H1 (cell line): ENCODE measurements at regions not wholly inside any gene's neighbourhood (a gene's known extent, or its start where the extent isn't known, plus 50 kb on each side); places are given as distances from the start of the nearest gene placed in this dataset.

Experiments used
- CTCF ChIA-PET: fragments of 300-600 bp; sonication (Branson Sonifier 250); formaldehyde crosslinking; loops from one replicate; lab custom pipeline; 2021; ENCODE audit not compliant: partially characterized antibody; lab: Charles Lee
- POLR2A ChIA-PET: fragments of 300-600 bp; sonication (Branson Sonifier 250); formaldehyde crosslinking; loops from one replicate; lab custom pipeline; 2021; ENCODE audit warnings: inconsistent platforms; ENCODE audit not compliant: partially characterized antibody; lab: Charles Lee
- DNase-seq, 2 experiments: peaks; one replicate each; pipeline versions ENCODE4 v3.0.0 to v3.0.0-alpha.2; 2010 to 2022; ENCODE audit warnings: low spot score in 2 of 2, low read depth in 1 of 2, mixed read lengths in 1 of 2
- FAIRE-seq: peaks from 2 replicates; lab custom pipeline; 2011; peaks lifted over from hg19 to GRCh38; lab: Jason Lieb, UNC
- H2AFZ ChIP-seq: 2 replicates; pipeline ENCODE4 v1.8.1; 2012; ENCODE audit warnings: low read length, inconsistent platforms
- H2AK5ac ChIP-seq: 2 replicates; pipeline ENCODE4 v1.6.1; 2013; ENCODE audit warnings: low read depth, low read length
- H2BK120ac ChIP-seq: replicated peaks from 2 replicates; pipeline ENCODE3; 2013; ENCODE audit warnings: low read depth, low read length, inconsistent platforms
- H2BK12ac ChIP-seq: 2 replicates; pipeline ENCODE4 v1.6.1; 2013; ENCODE audit warnings: low read depth, low read length
- H2BK15ac ChIP-seq: 2 replicates; pipeline ENCODE4 v1.6.1; 2013; ENCODE audit warnings: low read length
- H2BK20ac ChIP-seq: 2 replicates; pipeline ENCODE4 v1.6.1; 2013; ENCODE audit warnings: low read length
- H2BK5ac ChIP-seq: 2 replicates; pipeline ENCODE4 v1.6.1; 2013; ENCODE audit warnings: low read depth, low read length
- H3K14ac ChIP-seq: 2 replicates; pipeline ENCODE4 v1.6.1; 2013; ENCODE audit warnings: inconsistent platforms; ENCODE audit not compliant: insufficient read length
- H3K18ac ChIP-seq: 2 replicates; pipeline ENCODE4 v1.6.1; 2013; ENCODE audit warnings: low read length; ENCODE audit errors: extremely low read depth
- H3K23ac ChIP-seq: 2 replicates; pipeline ENCODE4 v1.6.1; 2013; ENCODE audit warnings: inconsistent platforms; ENCODE audit not compliant: insufficient read length
- H3K23me2 ChIP-seq: 2 replicates; pipeline ENCODE4 v1.6.1; 2013; ENCODE audit warnings: low read depth, low read length
- H3K27ac ChIP-seq: 2 replicates; pipeline ENCODE4 v1.6.1; 2011; ENCODE audit warnings: low read depth, low read length, inconsistent platforms
- H3K27me3 ChIP-seq, 4 experiments: replicated peaks in 1 of 4; 1 replicate in 1 of 4; 2 replicates in 3 of 4; pipeline versions ENCODE4 v1.6.1 to v1.8.1; 2011 to 2013; ENCODE audit warnings: low read length in 3 of 4, mild to moderate bottlenecking in 3 of 4, inconsistent platforms in 2 of 4, mixed read lengths in 2 of 4, moderate library complexity in 1 of 4; ENCODE audit not compliant: control insufficient read depth in 3 of 4, insufficient read depth in 3 of 4; ENCODE audit errors: extremely low read depth in 1 of 4
- H3K36me3 ChIP-seq, 4 experiments: 2 replicates each; pipeline versions ENCODE4 v1.6.1 to v1.8.1; 2011 to 2013; ENCODE audit warnings: mild to moderate bottlenecking in 4 of 4, low read length in 3 of 4, moderate library complexity in 2 of 4, control low read depth in 1 of 4, inconsistent platforms in 1 of 4; ENCODE audit not compliant: insufficient read depth in 4 of 4, control insufficient read depth in 2 of 4
- H3K4ac ChIP-seq: replicated peaks from 2 replicates; pipeline ENCODE3; 2013; ENCODE audit warnings: low read length, low read depth, mixed read lengths, inconsistent platforms; ENCODE audit not compliant: insufficient read length
- H3K4me1 ChIP-seq, 4 experiments: replicated peaks in 1 of 4; 1 replicate in 1 of 4; 2 replicates in 3 of 4; pipeline versions ENCODE4 v1.6.1 to v1.8.1; 2011 to 2013; ENCODE audit warnings: low read length in 3 of 4, inconsistent platforms in 2 of 4, mixed read lengths in 1 of 4; ENCODE audit not compliant: insufficient read depth in 4 of 4, control insufficient read depth in 3 of 4
- H3K4me2 ChIP-seq, 2 experiments: 2 replicates each; pipeline versions ENCODE4 v1.6.1 to v1.8.1; 2011 to 2013; ENCODE audit warnings: low read depth in 2 of 2, low read length in 2 of 2, control low read depth in 1 of 2, inconsistent platforms in 1 of 2, mild to moderate bottlenecking in 1 of 2; ENCODE audit not compliant: insufficient read depth in 1 of 2
- H3K4me3 ChIP-seq, 4 experiments: fragments of 200-600, 300-600 bp in 1 of 4; sonication (generic), shearing (Covaris generic), sonication (Bioruptor Twin) in 1 of 4; 2 replicates each; pipeline versions ENCODE4 v1.5.1 to v1.8.1; 2011 to 2016; ENCODE audit warnings: low read length in 4 of 4, low read depth in 3 of 4, control low read depth in 2 of 4, inconsistent platforms in 2 of 4, mild to moderate bottlenecking in 2 of 4, mixed read lengths in 1 of 4, moderate library complexity in 1 of 4; ENCODE audit not compliant: insufficient read depth in 2 of 4; ENCODE audit errors: extremely low read depth in 1 of 4
- H3K56ac ChIP-seq: replicated peaks from 2 replicates; pipeline ENCODE3; 2013; ENCODE audit warnings: low read depth, mild to moderate bottlenecking, mixed read lengths, low read length, inconsistent platforms; ENCODE audit not compliant: insufficient read length
- H3K79me1 ChIP-seq: 2 replicates; pipeline ENCODE4 v1.6.1; 2013; ENCODE audit warnings: low read depth, low read length, control low read depth
- H3K79me2 ChIP-seq, 2 experiments: 2 replicates each; pipeline versions ENCODE4 v1.6.1 to v1.8.1; 2012 to 2013; ENCODE audit warnings: low read length in 2 of 2, mild to moderate bottlenecking in 2 of 2, inconsistent platforms in 1 of 2; ENCODE audit not compliant: insufficient read depth in 2 of 2, control insufficient read depth in 1 of 2
- H3K9ac ChIP-seq, 4 experiments: replicated peaks in 1 of 4; 1 replicate in 1 of 4; 2 replicates in 3 of 4; pipeline versions ENCODE4 v1.6.1 to v1.8.1; 2011 to 2013; ENCODE audit warnings: low read depth in 3 of 4, low read length in 3 of 4, control low read depth in 2 of 4, mild to moderate bottlenecking in 2 of 4, moderate library complexity in 2 of 4, inconsistent platforms in 1 of 4; ENCODE audit errors: extremely low read depth in 1 of 4
- H3K9me3 ChIP-seq, 2 experiments: 2 replicates each; pipeline versions ENCODE4 v1.6.1 to v1.8.1; 2012 to 2013; ENCODE audit warnings: mild to moderate bottlenecking in 2 of 2, moderate library complexity in 2 of 2, control low read depth in 1 of 2, inconsistent platforms in 1 of 2, low read depth in 1 of 2, low read length in 1 of 2, mixed read lengths in 1 of 2; ENCODE audit not compliant: insufficient read depth in 2 of 2
- H4K20me1 ChIP-seq, 2 experiments: replicated peaks in 1 of 2; 2 replicates each; pipeline versions ENCODE3 to v1.8.1; 2011 to 2013; ENCODE audit warnings: inconsistent platforms in 2 of 2, low read length in 2 of 2, mild to moderate bottlenecking in 1 of 2; ENCODE audit not compliant: insufficient read depth in 2 of 2, control insufficient read depth in 1 of 2
- H4K5ac ChIP-seq: 2 replicates; pipeline ENCODE4 v1.6.1; 2013; ENCODE audit warnings: low read length, low read depth, mixed read lengths, inconsistent platforms; ENCODE audit not compliant: insufficient read length
- H4K8ac ChIP-seq: 2 replicates; pipeline ENCODE4 v1.8.0; 2013; ENCODE audit warnings: mild to moderate bottlenecking, moderate library complexity, low read length, inconsistent platforms; ENCODE audit not compliant: insufficient read depth; ENCODE audit errors: extremely low read depth
- H4K91ac ChIP-seq: replicated peaks from 2 replicates; pipeline ENCODE3; 2013; ENCODE audit warnings: low read length, mixed read lengths, inconsistent platforms; ENCODE audit not compliant: insufficient read length
- BACH1 ChIP-seq: IDR thresholded peaks from 2 replicates; pipeline ENCODE4 v1.6.1; 2012; ENCODE audit warnings: low read length, improper control_type of control experiment
- CBX5 ChIP-seq: fragments of 300-800, 300-1000 bp; sonication (generic); IDR thresholded peaks from 2 replicates; pipeline ENCODE4 v1.7.1; 2016; ENCODE audit warnings: antibody characterized with exemption, low read length, low read depth
- CHD1 ChIP-seq: IDR thresholded peaks from 2 replicates; pipeline ENCODE4 v1.6.1; 2012; ENCODE audit warnings: low read depth, low read length, improper control_type of control experiment
- CTBP2 ChIP-seq: IDR thresholded peaks from 2 replicates; pipeline ENCODE4 v1.7.0; 2011; ENCODE audit warnings: borderline replicate concordance, mild to moderate bottlenecking, moderate library complexity, mixed read lengths, low read length; ENCODE audit not compliant: insufficient read depth, insufficient read length
- EP300 ChIP-seq, 2 experiments: IDR thresholded peaks; 1 replicate in 1 of 2; 2 replicates in 1 of 2; pipeline ENCODE4 v1.6.1; 2011 to 2012; ENCODE audit warnings: low read depth in 2 of 2, low read length in 2 of 2, mild to moderate bottlenecking in 2 of 2, borderline replicate concordance in 1 of 2, inconsistent platforms in 1 of 2, moderate library complexity in 1 of 2
- GTF2F1 ChIP-seq: IDR thresholded peaks from 2 replicates; pipeline ENCODE4 v1.6.1; 2012; ENCODE audit warnings: low read depth, low read length, improper control_type of control experiment, borderline replicate concordance
- KDM1A ChIP-seq: fragments of 200-600, 300-600 bp; sonication (generic); IDR thresholded peaks from 2 replicates; pipeline ENCODE4 v1.7.1; 2016; ENCODE audit warnings: mild to moderate bottlenecking, low read length, borderline replicate concordance
- NRF1 ChIP-seq: IDR thresholded peaks from 2 replicates; pipeline ENCODE4 v1.6.1; 2011; ENCODE audit warnings: mild to moderate bottlenecking, low read depth, low read length, improper control_type of control experiment
- SIN3A ChIP-seq, 2 experiments: IDR thresholded peaks in 1 of 2; conservative IDR thresholded peaks in 1 of 2; 2 replicates each; pipeline ENCODE4 v1.6.1; 2011 to 2012; ENCODE audit warnings: low read length in 2 of 2, improper control_type of control experiment in 1 of 2, low read depth in 1 of 2, mild to moderate bottlenecking in 1 of 2
- SIRT6 ChIP-seq: IDR thresholded peaks from one replicate; pipeline ENCODE4 v1.7.1; 2012; ENCODE audit warnings: low read length, inconsistent platforms
- SP2 ChIP-seq: IDR thresholded peaks from 2 replicates; pipeline ENCODE4 v1.6.1; 2012; ENCODE audit warnings: mild to moderate bottlenecking, low read length, inconsistent platforms
- TAF7 ChIP-seq: optimal IDR thresholded peaks from 2 replicates; pipeline ENCODE3; 2011; ENCODE audit warnings: low read depth, mild to moderate bottlenecking, inconsistent platforms, low read length, moderate library complexity, borderline replicate concordance
- WGBS, 2 experiments: shearing (Covaris generic) in 1 of 2; methylation state at CpG; one replicate each; pipeline versions ENCODE4 v1.1.6 to v1.1.7; 2013 to 2015; ENCODE audit warnings: low lambda C conversion rate in 2 of 2, mixed read lengths in 2 of 2, inconsistent platforms in 1 of 2, low coverage in 1 of 2, missing lambda C conversion rate in 1 of 2; ENCODE audit not compliant: insufficient replicate concordance in 2 of 2, insufficient coverage in 1 of 2, insufficient read length in 1 of 2; ENCODE audit errors: extremely low coverage in 1 of 2, missing lambda C conversion rate in 1 of 2; 5-methylcytosine and 5-hydroxymethylcytosine counted together
- TF ChIP-seq, protein P1 (sequence below): IDR thresholded peaks from 2 replicates; pipeline ENCODE4 v1.6.1; 2012; ENCODE audit warnings: inconsistent platforms

DNA sequence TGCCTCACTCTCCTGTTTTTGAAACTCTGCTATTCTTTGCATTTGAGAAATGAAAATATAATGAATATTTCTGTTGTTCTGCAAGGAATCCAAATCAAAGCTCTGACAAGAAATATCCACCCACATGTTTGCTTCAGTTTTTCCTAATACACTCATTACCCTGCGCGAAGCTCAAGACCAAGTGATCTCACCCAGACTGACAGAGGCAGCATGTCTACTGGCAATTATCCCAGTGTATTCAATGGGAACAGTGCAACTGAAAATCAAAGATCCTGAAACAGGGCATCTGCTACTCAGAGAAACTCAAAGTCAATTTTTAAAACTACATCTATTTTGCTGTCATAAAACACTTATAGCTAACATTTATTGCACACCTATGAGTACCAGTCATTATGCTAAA is 321.0 kb upstream of the LRRC7 start:
- H3K18ac ChIP-seq = no peak overlapping the region
- no peak overlapping the region for H2AK5ac ChIP-seq
- no peak overlapping the region for H4K8ac ChIP-seq
- no peak overlapping the region for H2BK15ac ChIP-seq
- H3K9me3 ChIP-seq = 0 out of 4 replicates have a peak, but pooled peaks cover 0 to 2% of the 10 kb centered on the region in 2 experiments
- no peaks in the 10 kb centered on the region for H3K23me2 ChIP-seq
- no peak overlapping the region for H3K56ac ChIP-seq
- no peak overlapping the region for H3K23ac ChIP-seq
- no peaks in the 10 kb centered on the region for H3K79me2 ChIP-seq
- H3K27me3 ChIP-seq = peaks cover 0 to 10% (median 6%) of the 10 kb centered on the region in 4 experiments; a peak in 4 of 7 replicates
- no peak overlapping the region for H2BK20ac ChIP-seq
- no peak overlapping the region for H3K4me2 ChIP-seq
- no peak for DNase-seq
- H3K4me1 ChIP-seq = peaks cover 0 to 7% (median 5%) of the 10 kb centered on the region in 4 experiments; a peak in 4 of 7 replicates
- H3K79me1 ChIP-seq = no peaks in the 10 kb centered on the region
- POLR2A ChIA-PET = no interaction called here
- no peak overlapping the region for H3K14ac ChIP-seq
- FAIRE-seq = no peak
- H2BK5ac ChIP-seq = no peak overlapping the region
- CTCF ChIA-PET = interaction anchor here (0.6 to 1.4 kb wide), 2 partner anchors 10 to 261 kb away, joined by 4 read pairs; no protein-coding TSS in a partner anchor
- no peak overlapping the region for H4K5ac ChIP-seq
- no peak overlapping the region for H4K91ac ChIP-seq
- no peak overlapping the region for H3K4me3 ChIP-seq
- H3K36me3 ChIP-seq = no peaks in the 10 kb centered on the region
- no peak overlapping the region for H3K9ac ChIP-seq
- H2AFZ ChIP-seq = no peak overlapping the region
- H3K4ac ChIP-seq = no peak overlapping the region
- WGBS, 2 experiments = 100% methylated on average over 2 of the region's 2 CpGs; no CpG with 5 or more reads in 1 of the 2 experiments
- no peaks in the 10 kb centered on the region for H4K20me1 ChIP-seq
- H3K27ac ChIP-seq = no peak overlapping the region
- no peak overlapping the region for H2BK12ac ChIP-seq
- H2BK120ac ChIP-seq = no peak overlapping the region
- TF ChIP-seq SP2 (no peak), CHD1 (no peak), EP300 (IDR thresholded peaks at IDR 0.05; ENCODE audit: borderline replicate concordance in 1 of 2, low read depth in 2 of 2, low read length in 2 of 2) (no peak), GTF2F1 (no peak), SIRT6 (no peak), CTBP2 (no peak), BACH1 (no peak), KDM1A (no peak), TAF7 (no peak), CBX5 (no peak), SIN3A (conservative IDR thresholded peaks at IDR 0.05 in 1 of 2, IDR thresholded peaks at IDR 0.05 in 1 of 2; ENCODE audit: low read depth in 1 of 2, low read length in 2 of 2) (no peak), NRF1 (no peak)
- TF ChIP-seq, protein P1, sequence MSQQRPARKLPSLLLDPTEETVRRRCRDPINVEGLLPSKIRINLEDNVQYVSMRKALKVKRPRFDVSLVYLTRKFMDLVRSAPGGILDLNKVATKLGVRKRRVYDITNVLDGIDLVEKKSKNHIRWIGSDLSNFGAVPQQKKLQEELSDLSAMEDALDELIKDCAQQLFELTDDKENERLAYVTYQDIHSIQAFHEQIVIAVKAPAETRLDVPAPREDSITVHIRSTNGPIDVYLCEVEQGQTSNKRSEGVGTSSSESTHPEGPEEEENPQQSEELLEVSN = no peak
